ENCODE measurements at regions not wholly inside any gene's neighbourhood (a gene's known extent, or its start where the extent isn't known, plus 50 kb on each side); places are given as distances from the start of the nearest gene placed in this dataset.

GRCh38 chr18:38690626-38691025 lies 1125.0 kb upstream of the CELF4 start (continued):
- TF ChIP-seq, protein P1, sequence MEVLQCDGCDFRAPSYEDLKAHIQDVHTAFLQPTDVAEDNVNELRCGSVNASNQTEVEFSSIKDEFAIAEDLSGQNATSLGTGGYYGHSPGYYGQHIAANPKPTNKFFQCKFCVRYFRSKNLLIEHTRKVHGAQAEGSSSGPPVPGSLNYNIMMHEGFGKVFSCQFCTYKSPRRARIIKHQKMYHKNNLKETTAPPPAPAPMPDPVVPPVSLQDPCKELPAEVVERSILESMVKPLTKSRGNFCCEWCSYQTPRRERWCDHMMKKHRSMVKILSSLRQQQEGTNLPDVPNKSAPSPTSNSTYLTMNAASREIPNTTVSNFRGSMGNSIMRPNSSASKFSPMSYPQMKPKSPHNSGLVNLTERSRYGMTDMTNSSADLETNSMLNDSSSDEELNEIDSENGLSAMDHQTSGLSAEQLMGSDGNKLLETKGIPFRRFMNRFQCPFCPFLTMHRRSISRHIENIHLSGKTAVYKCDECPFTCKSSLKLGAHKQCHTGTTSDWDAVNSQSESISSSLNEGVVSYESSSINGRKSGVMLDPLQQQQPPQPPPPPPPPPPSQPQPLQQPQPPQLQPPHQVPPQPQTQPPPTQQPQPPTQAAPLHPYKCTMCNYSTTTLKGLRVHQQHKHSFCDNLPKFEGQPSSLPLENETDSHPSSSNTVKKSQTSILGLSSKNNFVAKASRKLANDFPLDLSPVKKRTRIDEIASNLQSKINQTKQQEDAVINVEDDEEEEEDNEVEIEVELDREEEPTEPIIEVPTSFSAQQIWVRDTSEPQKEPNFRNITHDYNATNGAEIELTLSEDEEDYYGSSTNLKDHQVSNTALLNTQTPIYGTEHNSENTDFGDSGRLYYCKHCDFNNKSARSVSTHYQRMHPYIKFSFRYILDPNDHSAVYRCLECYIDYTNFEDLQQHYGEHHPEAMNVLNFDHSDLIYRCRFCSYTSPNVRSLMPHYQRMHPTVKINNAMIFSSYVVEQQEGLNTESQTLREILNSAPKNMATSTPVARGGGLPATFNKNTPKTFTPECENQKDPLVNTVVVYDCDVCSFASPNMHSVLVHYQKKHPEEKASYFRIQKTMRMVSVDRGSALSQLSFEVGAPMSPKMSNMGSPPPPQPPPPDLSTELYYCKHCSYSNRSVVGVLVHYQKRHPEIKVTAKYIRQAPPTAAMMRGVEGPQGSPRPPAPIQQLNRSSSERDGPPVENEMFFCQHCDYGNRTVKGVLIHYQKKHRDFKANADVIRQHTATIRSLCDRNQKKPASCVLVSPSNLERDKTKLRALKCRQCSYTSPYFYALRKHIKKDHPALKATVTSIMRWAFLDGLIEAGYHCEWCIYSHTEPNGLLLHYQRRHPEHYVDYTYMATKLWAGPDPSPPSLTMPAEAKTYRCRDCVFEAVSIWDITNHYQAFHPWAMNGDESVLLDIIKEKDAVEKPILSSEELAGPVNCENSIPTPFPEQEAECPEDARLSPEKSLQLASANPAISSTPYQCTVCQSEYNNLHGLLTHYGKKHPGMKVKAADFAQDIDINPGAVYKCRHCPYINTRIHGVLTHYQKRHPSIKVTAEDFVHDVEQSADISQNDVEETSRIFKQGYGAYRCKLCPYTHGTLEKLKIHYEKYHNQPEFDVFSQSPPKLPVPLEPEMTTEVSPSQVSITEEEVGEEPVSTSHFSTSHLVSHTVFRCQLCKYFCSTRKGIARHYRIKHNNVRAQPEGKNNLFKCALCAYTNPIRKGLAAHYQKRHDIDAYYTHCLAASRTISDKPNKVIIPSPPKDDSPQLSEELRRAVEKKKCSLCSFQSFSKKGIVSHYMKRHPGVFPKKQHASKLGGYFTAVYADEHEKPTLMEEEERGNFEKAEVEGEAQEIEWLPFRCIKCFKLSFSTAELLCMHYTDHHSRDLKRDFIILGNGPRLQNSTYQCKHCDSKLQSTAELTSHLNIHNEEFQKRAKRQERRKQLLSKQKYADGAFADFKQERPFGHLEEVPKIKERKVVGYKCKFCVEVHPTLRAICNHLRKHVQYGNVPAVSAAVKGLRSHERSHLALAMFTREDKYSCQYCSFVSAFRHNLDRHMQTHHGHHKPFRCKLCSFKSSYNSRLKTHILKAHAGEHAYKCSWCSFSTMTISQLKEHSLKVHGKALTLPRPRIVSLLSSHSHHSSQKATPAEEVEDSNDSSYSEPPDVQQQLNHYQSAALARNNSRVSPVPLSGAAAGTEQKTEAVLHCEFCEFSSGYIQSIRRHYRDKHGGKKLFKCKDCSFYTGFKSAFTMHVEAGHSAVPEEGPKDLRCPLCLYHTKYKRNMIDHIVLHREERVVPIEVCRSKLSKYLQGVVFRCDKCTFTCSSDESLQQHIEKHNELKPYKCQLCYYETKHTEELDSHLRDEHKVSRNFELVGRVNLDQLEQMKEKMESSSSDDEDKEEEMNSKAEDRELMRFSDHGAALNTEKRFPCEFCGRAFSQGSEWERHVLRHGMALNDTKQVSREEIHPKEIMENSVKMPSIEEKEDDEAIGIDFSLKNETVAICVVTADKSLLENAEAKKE (CRISPR knock-in tag; IDR thresholded peaks at IDR 0.05): no peak

DNA sequence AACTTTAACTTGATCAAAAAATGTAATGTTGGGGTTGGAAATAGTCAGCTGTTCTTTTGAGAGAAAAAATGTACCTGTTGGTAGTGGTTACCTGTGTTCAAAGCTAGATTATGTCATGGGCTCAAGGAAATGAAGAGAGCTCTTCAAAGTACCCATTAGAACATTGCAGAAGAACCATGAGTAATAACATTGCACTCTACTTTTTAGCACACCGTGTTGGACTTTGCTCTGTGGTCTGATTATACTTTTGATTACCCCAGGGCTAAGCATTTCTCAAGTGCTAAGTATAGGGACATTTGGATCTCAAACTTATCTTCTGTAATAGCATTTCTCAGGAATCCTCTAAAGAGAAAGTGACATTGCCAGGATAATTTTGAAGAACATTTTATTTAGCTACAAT lies 1122.8 kb upstream of the CELF4 start:
- DNase-seq (ENCODE audit: low spot score) (no peak), ATAC-seq (no peak)
- H3K4me2 ChIP-seq: no peak overlapping the region
- H3K4me1 ChIP-seq (ENCODE audit: insufficient read depth): no peaks in the 10 kb centered on the region
- no peak overlapping the region for H3K27ac ChIP-seq (ENCODE audit: low read depth)
- no peaks in the 10 kb centered on the region for H3F3A ChIP-seq (replicated peaks; ENCODE audit: low read depth)
- H3K27me3 ChIP-seq (ENCODE audit: insufficient read depth): no peaks in the 10 kb centered on the region
- H3K27me3 Mint-ChIP-seq (ENCODE audit: insufficient read depth, low read depth, poor library complexity): no peaks in the 10 kb centered on the region
- no peaks in the 10 kb centered on the region for H3K36me3 ChIP-seq (ENCODE audit: insufficient read depth)
- H3K4me1 Mint-ChIP-seq: no peaks in the 10 kb centered on the region
- H4K20me1 ChIP-seq (replicated peaks; ENCODE audit: insufficient read depth): no peaks in the 10 kb centered on the region
- H3K27ac Mint-ChIP-seq: no peak overlapping the region
- peaks cover 6% of the 10 kb centered on the region; the same call in 1 of the 2 replicates for H3K9me2 ChIP-seq (ENCODE audit: insufficient read depth)
- H3K4me3 Mint-ChIP-seq: no peak overlapping the region
- no peak overlapping the region for H2AFZ ChIP-seq
- no peaks in the 10 kb centered on the region for H3K79me2 ChIP-seq (replicated peaks; ENCODE audit: insufficient read depth)
- no peaks in the 10 kb centered on the region for H3K36me3 Mint-ChIP-seq (ENCODE audit: low read depth)
- TF ChIP-seq, protein P2, sequence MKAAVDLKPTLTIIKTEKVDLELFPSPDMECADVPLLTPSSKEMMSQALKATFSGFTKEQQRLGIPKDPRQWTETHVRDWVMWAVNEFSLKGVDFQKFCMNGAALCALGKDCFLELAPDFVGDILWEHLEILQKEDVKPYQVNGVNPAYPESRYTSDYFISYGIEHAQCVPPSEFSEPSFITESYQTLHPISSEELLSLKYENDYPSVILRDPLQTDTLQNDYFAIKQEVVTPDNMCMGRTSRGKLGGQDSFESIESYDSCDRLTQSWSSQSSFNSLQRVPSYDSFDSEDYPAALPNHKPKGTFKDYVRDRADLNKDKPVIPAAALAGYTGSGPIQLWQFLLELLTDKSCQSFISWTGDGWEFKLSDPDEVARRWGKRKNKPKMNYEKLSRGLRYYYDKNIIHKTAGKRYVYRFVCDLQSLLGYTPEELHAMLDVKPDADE (IDR thresholded peaks at IDR 0.05): no peak
- TF ChIP-seq ZNF331 (CRISPR knock-in tag; IDR thresholded peaks at IDR 0.05; ENCODE audit: low read depth) (no peak), NANOG (IDR thresholded peaks at IDR 0.05; ENCODE audit: borderline replicate concordance) (no peak), POLR2AphosphoS5 (IDR thresholded peaks at IDR 0.05; ENCODE audit: low read depth) (no peak)
- TF ChIP-seq, protein P3, sequence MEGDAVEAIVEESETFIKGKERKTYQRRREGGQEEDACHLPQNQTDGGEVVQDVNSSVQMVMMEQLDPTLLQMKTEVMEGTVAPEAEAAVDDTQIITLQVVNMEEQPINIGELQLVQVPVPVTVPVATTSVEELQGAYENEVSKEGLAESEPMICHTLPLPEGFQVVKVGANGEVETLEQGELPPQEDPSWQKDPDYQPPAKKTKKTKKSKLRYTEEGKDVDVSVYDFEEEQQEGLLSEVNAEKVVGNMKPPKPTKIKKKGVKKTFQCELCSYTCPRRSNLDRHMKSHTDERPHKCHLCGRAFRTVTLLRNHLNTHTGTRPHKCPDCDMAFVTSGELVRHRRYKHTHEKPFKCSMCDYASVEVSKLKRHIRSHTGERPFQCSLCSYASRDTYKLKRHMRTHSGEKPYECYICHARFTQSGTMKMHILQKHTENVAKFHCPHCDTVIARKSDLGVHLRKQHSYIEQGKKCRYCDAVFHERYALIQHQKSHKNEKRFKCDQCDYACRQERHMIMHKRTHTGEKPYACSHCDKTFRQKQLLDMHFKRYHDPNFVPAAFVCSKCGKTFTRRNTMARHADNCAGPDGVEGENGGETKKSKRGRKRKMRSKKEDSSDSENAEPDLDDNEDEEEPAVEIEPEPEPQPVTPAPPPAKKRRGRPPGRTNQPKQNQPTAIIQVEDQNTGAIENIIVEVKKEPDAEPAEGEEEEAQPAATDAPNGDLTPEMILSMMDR (conservative IDR thresholded peaks at IDR 0.05; ENCODE audit: low read depth in 2 of 2): no peak
- no peaks in the 10 kb centered on the region for H3K9me3 Mint-ChIP-seq
- H3K4me3 ChIP-seq: no peak overlapping the region

Data from GM23338 (cell line).